ENCODE measurements at regions not wholly inside any gene's neighbourhood (a gene's known extent, or its start where the extent isn't known, plus 50 kb on each side); places are given as distances from the start of the nearest gene placed in this dataset.

GRCh38 chr6:170053966-170054661, 236.8 kb downstream of the DLL1 start (continued):
- TF ChIP-seq, protein P1, sequence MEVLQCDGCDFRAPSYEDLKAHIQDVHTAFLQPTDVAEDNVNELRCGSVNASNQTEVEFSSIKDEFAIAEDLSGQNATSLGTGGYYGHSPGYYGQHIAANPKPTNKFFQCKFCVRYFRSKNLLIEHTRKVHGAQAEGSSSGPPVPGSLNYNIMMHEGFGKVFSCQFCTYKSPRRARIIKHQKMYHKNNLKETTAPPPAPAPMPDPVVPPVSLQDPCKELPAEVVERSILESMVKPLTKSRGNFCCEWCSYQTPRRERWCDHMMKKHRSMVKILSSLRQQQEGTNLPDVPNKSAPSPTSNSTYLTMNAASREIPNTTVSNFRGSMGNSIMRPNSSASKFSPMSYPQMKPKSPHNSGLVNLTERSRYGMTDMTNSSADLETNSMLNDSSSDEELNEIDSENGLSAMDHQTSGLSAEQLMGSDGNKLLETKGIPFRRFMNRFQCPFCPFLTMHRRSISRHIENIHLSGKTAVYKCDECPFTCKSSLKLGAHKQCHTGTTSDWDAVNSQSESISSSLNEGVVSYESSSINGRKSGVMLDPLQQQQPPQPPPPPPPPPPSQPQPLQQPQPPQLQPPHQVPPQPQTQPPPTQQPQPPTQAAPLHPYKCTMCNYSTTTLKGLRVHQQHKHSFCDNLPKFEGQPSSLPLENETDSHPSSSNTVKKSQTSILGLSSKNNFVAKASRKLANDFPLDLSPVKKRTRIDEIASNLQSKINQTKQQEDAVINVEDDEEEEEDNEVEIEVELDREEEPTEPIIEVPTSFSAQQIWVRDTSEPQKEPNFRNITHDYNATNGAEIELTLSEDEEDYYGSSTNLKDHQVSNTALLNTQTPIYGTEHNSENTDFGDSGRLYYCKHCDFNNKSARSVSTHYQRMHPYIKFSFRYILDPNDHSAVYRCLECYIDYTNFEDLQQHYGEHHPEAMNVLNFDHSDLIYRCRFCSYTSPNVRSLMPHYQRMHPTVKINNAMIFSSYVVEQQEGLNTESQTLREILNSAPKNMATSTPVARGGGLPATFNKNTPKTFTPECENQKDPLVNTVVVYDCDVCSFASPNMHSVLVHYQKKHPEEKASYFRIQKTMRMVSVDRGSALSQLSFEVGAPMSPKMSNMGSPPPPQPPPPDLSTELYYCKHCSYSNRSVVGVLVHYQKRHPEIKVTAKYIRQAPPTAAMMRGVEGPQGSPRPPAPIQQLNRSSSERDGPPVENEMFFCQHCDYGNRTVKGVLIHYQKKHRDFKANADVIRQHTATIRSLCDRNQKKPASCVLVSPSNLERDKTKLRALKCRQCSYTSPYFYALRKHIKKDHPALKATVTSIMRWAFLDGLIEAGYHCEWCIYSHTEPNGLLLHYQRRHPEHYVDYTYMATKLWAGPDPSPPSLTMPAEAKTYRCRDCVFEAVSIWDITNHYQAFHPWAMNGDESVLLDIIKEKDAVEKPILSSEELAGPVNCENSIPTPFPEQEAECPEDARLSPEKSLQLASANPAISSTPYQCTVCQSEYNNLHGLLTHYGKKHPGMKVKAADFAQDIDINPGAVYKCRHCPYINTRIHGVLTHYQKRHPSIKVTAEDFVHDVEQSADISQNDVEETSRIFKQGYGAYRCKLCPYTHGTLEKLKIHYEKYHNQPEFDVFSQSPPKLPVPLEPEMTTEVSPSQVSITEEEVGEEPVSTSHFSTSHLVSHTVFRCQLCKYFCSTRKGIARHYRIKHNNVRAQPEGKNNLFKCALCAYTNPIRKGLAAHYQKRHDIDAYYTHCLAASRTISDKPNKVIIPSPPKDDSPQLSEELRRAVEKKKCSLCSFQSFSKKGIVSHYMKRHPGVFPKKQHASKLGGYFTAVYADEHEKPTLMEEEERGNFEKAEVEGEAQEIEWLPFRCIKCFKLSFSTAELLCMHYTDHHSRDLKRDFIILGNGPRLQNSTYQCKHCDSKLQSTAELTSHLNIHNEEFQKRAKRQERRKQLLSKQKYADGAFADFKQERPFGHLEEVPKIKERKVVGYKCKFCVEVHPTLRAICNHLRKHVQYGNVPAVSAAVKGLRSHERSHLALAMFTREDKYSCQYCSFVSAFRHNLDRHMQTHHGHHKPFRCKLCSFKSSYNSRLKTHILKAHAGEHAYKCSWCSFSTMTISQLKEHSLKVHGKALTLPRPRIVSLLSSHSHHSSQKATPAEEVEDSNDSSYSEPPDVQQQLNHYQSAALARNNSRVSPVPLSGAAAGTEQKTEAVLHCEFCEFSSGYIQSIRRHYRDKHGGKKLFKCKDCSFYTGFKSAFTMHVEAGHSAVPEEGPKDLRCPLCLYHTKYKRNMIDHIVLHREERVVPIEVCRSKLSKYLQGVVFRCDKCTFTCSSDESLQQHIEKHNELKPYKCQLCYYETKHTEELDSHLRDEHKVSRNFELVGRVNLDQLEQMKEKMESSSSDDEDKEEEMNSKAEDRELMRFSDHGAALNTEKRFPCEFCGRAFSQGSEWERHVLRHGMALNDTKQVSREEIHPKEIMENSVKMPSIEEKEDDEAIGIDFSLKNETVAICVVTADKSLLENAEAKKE (CRISPR knock-in tag; IDR thresholded peaks at IDR 0.05): no peak
- TF ChIP-seq NANOG (IDR thresholded peaks at IDR 0.05; ENCODE audit: borderline replicate concordance): no peak
- no peak for TF ChIP-seq POLR2AphosphoS5 (IDR thresholded peaks at IDR 0.05; ENCODE audit: low read depth)
- TF ChIP-seq EZH2phosphoT487 (IDR thresholded peaks at IDR 0.05; ENCODE audit: unreplicated experiment): no peak

- H3K9me3 Mint-ChIP-seq: peaks cover 26% of the 10 kb centered on the region
- no peaks in the 10 kb centered on the region for H3K79me2 ChIP-seq (replicated peaks; ENCODE audit: insufficient read depth)
- no peak overlapping the region for H2AFZ ChIP-seq
- no peaks in the 10 kb centered on the region; the same call in 2 of the 3 replicates for H3K4me1 Mint-ChIP-seq
- H3F3A ChIP-seq (replicated peaks; ENCODE audit: low read depth): no peaks in the 10 kb centered on the region
- no peak overlapping the region for H3K27ac Mint-ChIP-seq
- ATAC-seq (no peak), DNase-seq (ENCODE audit: low spot score) (no peak)
- H3K4me2 ChIP-seq: no peak overlapping the region
- no peaks in the 10 kb centered on the region for H3K36me3 ChIP-seq (ENCODE audit: insufficient read depth)
- H3K36me3 Mint-ChIP-seq (ENCODE audit: low read depth): peaks cover 13% of the 10 kb centered on the region
- no peak overlapping the region for H3K27ac ChIP-seq (ENCODE audit: low read depth)
- no peaks in the 10 kb centered on the region for H3K9me2 ChIP-seq (ENCODE audit: insufficient read depth)
- H3K4me1 ChIP-seq (ENCODE audit: insufficient read depth): no peaks in the 10 kb centered on the region
- no peak overlapping the region for H3K4me3 Mint-ChIP-seq
- H3K27me3 Mint-ChIP-seq (ENCODE audit: insufficient read depth, low read depth, poor library complexity): peaks cover 16% of the 10 kb centered on the region
- no peaks in the 10 kb centered on the region for H3K27me3 ChIP-seq (ENCODE audit: insufficient read depth)
- H4K20me1 ChIP-seq (replicated peaks; ENCODE audit: insufficient read depth): no peaks in the 10 kb centered on the region
- H3K4me3 ChIP-seq: no peak overlapping the region
- TF ChIP-seq ZNF331 (CRISPR knock-in tag; IDR thresholded peaks at IDR 0.05; ENCODE audit: low read depth) (no peak), JUNB (IDR thresholded peaks at IDR 0.05; ENCODE audit: unreplicated experiment) (no peak), ZNF114 (CRISPR knock-in tag; IDR thresholded peaks at IDR 0.05) (no peak), CREB1 (CRISPR knock-in tag; IDR thresholded peaks at IDR 0.05; ENCODE audit: low read depth) (no peak)
- TF ChIP-seq, protein P1 (CRISPR knock-in tag; IDR thresholded peaks at IDR 0.05): no peak
Observed at GRCh38 chr6:170052991-170053821, 237.7 kb downstream of the DLL1 start.

All from GM23338 (cell line).